ENCODE measurements at regions not wholly inside any gene's neighbourhood (a gene's known extent, or its start where the extent isn't known, plus 50 kb on each side); places are given as distances from the start of the nearest gene placed in this dataset.

GRCh38 chr5:118675247-118675646 lies 313.1 kb downstream of the DTWD2 start:
- Histone ChIP-seq H3K4me1 (no peaks in the 10 kb centered on the region), H3K27ac (no peak overlapping the region), H3K36me3 (no peaks in the 10 kb centered on the region), H3K4me3 (no peak overlapping the region), H3K9me3 (no peaks in the 10 kb centered on the region), H3K27me3 (no peaks in the 10 kb centered on the region)
- no peak for TF ChIP-seq CTCF (IDR thresholded peaks at IDR 0.05)
- no peak for TF ChIP-seq POLR2A (IDR thresholded peaks at IDR 0.05)
- DNase-seq, result no peak

GRCh38 chr5:118657576-118657975 lies 330.8 kb downstream of the DTWD2 start:
- no peaks in the 10 kb centered on the region for H3K36me3 ChIP-seq
- peak in 1 of 3 donors; percentile 20 for DNase-seq
- H3K27me3 ChIP-seq, result no peaks in the 10 kb centered on the region
- no peak overlapping the region for H3K27ac ChIP-seq
- no peaks in the 10 kb centered on the region for H3K4me1 ChIP-seq
- no peak for TF ChIP-seq CTCF (IDR thresholded peaks at IDR 0.05)
- TF ChIP-seq POLR2A (IDR thresholded peaks at IDR 0.05), result no peak
- H3K9me3 ChIP-seq, result peaks cover 0 to 6% (median 0%) of the 10 kb centered on the region in 4 donors
- H3K4me3 ChIP-seq, result no peak overlapping the region

- DNase-seq, result no peak
- H3K9me3 ChIP-seq, result peaks cover 0 to 6% (median 0%) of the 10 kb centered on the region in 4 donors
- TF ChIP-seq POLR2A (IDR thresholded peaks at IDR 0.05) (no peak), CTCF (IDR thresholded peaks at IDR 0.05) (no peak)
- no peaks in the 10 kb centered on the region for H3K36me3 ChIP-seq
- H3K4me1 ChIP-seq, result no peaks in the 10 kb centered on the region
- H3K4me3 ChIP-seq, result no peak overlapping the region
- no peak overlapping the region for H3K27ac ChIP-seq
- no peaks in the 10 kb centered on the region for H3K27me3 ChIP-seq
Observed at GRCh38 chr5:118653872-118654271, 334.5 kb downstream of the DTWD2 start.

- Histone ChIP-seq H3K27me3 (no peaks in the 10 kb centered on the region), H3K27ac (no peak overlapping the region), H3K4me3 (no peak overlapping the region), H3K36me3 (no peaks in the 10 kb centered on the region), H3K4me1 (no peaks in the 10 kb centered on the region), H3K9me3 (peaks cover 0 to 6% (median 0%) of the 10 kb centered on the region in 4 donors)
- no peak for TF ChIP-seq POLR2A (IDR thresholded peaks at IDR 0.05)
- no peak for TF ChIP-seq CTCF (IDR thresholded peaks at IDR 0.05)
- no peak for DNase-seq
Observed at GRCh38 chr5:118653183-118653582, 335.2 kb downstream of the DTWD2 start.

- H3K27ac ChIP-seq, result no peak overlapping the region
- no peaks in the 10 kb centered on the region for H3K27me3 ChIP-seq
- no peaks in the 10 kb centered on the region for H3K9me3 ChIP-seq
- no peaks in the 10 kb centered on the region for H3K36me3 ChIP-seq
- DNase-seq, result no peak
- H3K4me1 ChIP-seq, result no peaks in the 10 kb centered on the region
- H3K4me3 ChIP-seq, result no peak overlapping the region
- TF ChIP-seq CTCF (IDR thresholded peaks at IDR 0.05) (no peak), POLR2A (IDR thresholded peaks at IDR 0.05) (no peak)
Observed at GRCh38 chr5:118651002-118651401, 337.3 kb downstream of the DTWD2 start.

GRCh38 chr5:118647587-118647986 lies 340.8 kb downstream of the DTWD2 start:
- Histone ChIP-seq H3K9me3 (no peaks in the 10 kb centered on the region), H3K27ac (no peak overlapping the region), H3K4me3 (no peak overlapping the region), H3K4me1 (no peaks in the 10 kb centered on the region), H3K27me3 (no peaks in the 10 kb centered on the region), H3K36me3 (no peaks in the 10 kb centered on the region)
- TF ChIP-seq POLR2A (IDR thresholded peaks at IDR 0.05) (no peak), CTCF (IDR thresholded peaks at IDR 0.05) (no peak)
- DNase-seq, result no peak

All from Peyer's patch (tissue), 4 donors.